Superior temporal gyrus (tissue), 1 donor: ENCODE measurements at regions not wholly inside any gene's neighbourhood (a gene's known extent, or its start where the extent isn't known, plus 50 kb on each side); places are given as distances from the start of the nearest gene placed in this dataset.

ENCODE experiments used
- DNase-seq: peaks from one replicate; pipeline ENCODE4 v3.0.0-alpha.2; 2016; ENCODE audit errors: extremely low spot score

- DNase-seq, result no peak
These were observed 92.2 kb downstream of the TEX51 start for GRCh38 chr2:126990605-126991532.

GRCh38 chr2:126994340-126994777 lies 95.7 kb downstream of the TEX51 start:
- DNase-seq, result no peak

- no peak for DNase-seq
These were observed 97.1 kb downstream of the TEX51 start for GRCh38 chr2:126995621-126996377.

GRCh38 chr2:126996378-126996699 lies 97.6 kb downstream of the TEX51 start:
- DNase-seq, result no peak
